Activated CD4-positive, CD25-positive, alpha-beta regulatory T cell treated with anti-CD3 and anti-CD28 coated beads, Interleukin-2, amount 50 U/mL, for 72 hours (primary cell): ENCODE measurements at regions not wholly inside any gene's neighbourhood (a gene's known extent, or its start where the extent isn't known, plus 50 kb on each side); places are given as distances from the start of the nearest gene placed in this dataset.

Experiments used
- DNase-seq: peaks from one replicate; pipeline ENCODE4 v3.0.0; 2021

GRCh38 chr5:79868163-79868670, 122.8 kb downstream of the MTX3 start:
- DNase-seq, result no peak

- DNase-seq, result no peak
Measured at GRCh38 chr5:79865579-79865978, 125.5 kb downstream of the MTX3 start.

- DNase-seq, result no peak
Measured at GRCh38 chr5:79864364-79864763, 126.7 kb downstream of the MTX3 start.

GRCh38 chr5:79859588-79859987, 131.5 kb downstream of the MTX3 start:
- no peak for DNase-seq

GRCh38 chr5:79858410-79858723, 132.7 kb downstream of the MTX3 start:
- DNase-seq, result no peak

- DNase-seq, result peak; percentile 84
Measured at GRCh38 chr5:79857714-79858409, 133.2 kb downstream of the MTX3 start.

- no peak for DNase-seq
Measured at GRCh38 chr5:79856456-79857055, 134.5 kb downstream of the MTX3 start.

GRCh38 chr5:79853676-79854418, 137.2 kb downstream of the MTX3 start:
- no peak for DNase-seq

- DNase-seq, result no peak
Measured at GRCh38 chr5:79853028-79853427, 138.0 kb downstream of the MTX3 start.

- DNase-seq, result no peak
Measured at GRCh38 chr5:79851391-79851863, 139.6 kb downstream of the MTX3 start.

- DNase-seq, result no peak
Measured at GRCh38 chr5:79850941-79851340, 140.1 kb downstream of the MTX3 start.

- no peak for DNase-seq
Measured at GRCh38 chr5:79850316-79850822, 140.7 kb downstream of the MTX3 start.

- DNase-seq, result no peak
Measured at GRCh38 chr5:79849486-79850315, 141.4 kb downstream of the MTX3 start.
